ENCODE measurements at regions not wholly inside any gene's neighbourhood (a gene's known extent, or its start where the extent isn't known, plus 50 kb on each side); places are given as distances from the start of the nearest gene placed in this dataset.

GRCh38 chr10:88045096-88045495 is 181.7 kb downstream of the PTEN start:
- H3K27ac Mint-ChIP-seq: no peak overlapping the region
- H3K4me1 Mint-ChIP-seq: no peaks in the 10 kb centered on the region
- peaks cover 4% of the 10 kb centered on the region for H3K9me3 Mint-ChIP-seq

DNA sequence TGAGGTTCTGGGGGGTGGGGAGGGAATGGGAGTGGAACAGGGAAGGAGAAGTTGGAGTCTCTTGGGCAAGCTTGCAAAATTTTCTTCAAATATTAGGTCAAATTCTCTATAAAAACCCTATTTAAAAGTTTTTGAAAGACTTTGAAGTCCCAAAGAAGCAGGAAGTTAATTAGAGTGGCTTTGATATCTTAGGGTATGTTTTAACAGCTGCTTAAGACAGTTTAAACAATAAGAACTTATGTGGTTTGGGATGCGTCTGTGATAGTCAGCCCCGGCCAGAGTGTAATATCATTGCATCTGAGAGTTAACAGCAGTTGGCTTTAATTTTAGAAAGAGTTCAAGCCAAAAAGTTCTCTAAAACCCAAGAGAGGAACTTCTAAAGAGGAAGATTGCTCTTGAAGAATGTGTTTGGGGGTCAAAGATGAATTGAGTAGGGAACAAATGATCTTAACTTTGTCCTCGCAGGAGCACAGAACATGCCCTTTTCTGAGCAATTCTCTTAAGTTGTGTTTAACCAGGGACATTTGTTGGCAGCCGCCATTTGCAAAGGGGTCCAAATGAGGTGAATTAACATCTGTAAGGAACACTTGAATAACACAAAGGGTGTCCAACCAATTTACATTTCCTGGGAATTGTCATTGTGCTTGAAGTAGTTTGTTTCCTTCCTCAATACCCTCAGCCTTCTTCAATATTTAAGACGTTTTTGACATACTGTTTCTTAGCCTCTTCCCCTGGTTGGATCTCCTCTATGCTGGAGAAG is 182.4 kb downstream of the PTEN start:
- no peak overlapping the region for H3K27ac Mint-ChIP-seq
- H3K36me3 Mint-ChIP-seq (ENCODE audit: low read depth): no peaks in the 10 kb centered on the region
- H3K4me3 Mint-ChIP-seq: no peak overlapping the region
- H3K9me3 Mint-ChIP-seq: peaks cover 4% of the 10 kb centered on the region
- ATAC-seq (replicated peaks): no peak
- H3K4me1 Mint-ChIP-seq: no peaks in the 10 kb centered on the region
- peaks cover 3% of the 10 kb centered on the region for H3K27me3 Mint-ChIP-seq

More at GRCh38 chr10:88045096-88045495, 181.7 kb downstream of the PTEN start:
- peaks cover 3% of the 10 kb centered on the region for H3K27me3 Mint-ChIP-seq
- no peaks in the 10 kb centered on the region for H3K36me3 Mint-ChIP-seq (ENCODE audit: low read depth)
- no peak for ATAC-seq (replicated peaks)
- H3K4me3 Mint-ChIP-seq: no peak overlapping the region

DNA sequence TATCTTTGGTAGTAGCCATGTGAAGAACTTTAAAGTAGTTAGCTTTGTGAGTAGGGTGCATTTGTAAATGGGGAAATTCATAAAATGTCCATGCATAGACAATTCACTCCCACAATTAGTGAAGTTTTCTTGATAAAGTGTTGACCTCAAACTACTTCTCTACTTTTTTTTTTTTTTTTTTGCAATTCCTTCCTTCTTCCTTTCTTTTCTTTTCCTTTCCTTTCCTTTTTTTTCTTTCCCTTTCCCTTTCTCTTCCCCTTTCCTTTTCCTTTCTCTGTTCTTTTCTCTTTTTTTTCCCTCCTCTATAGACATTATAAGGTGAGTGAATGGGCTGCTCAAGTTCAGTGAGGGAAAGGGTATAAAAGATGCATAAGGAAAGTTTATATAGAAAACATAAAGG is 184.2 kb downstream of the PTEN start:
- ATAC-seq (replicated peaks): no peak
- H3K9me3 Mint-ChIP-seq: peaks cover 4% of the 10 kb centered on the region
- no peaks in the 10 kb centered on the region for H3K36me3 Mint-ChIP-seq (ENCODE audit: low read depth)
- peaks cover 3% of the 10 kb centered on the region for H3K27me3 Mint-ChIP-seq
- H3K4me1 Mint-ChIP-seq: no peaks in the 10 kb centered on the region
- no peak overlapping the region for H3K27ac Mint-ChIP-seq
- H3K4me3 Mint-ChIP-seq: no peak overlapping the region

- no peak for ATAC-seq (replicated peaks)
- H3K27me3 Mint-ChIP-seq: peaks cover 3% of the 10 kb centered on the region
- no peaks in the 10 kb centered on the region for H3K4me1 Mint-ChIP-seq
- H3K36me3 Mint-ChIP-seq (ENCODE audit: low read depth): no peaks in the 10 kb centered on the region
- no peak overlapping the region for H3K27ac Mint-ChIP-seq
- peaks cover 4% of the 10 kb centered on the region for H3K9me3 Mint-ChIP-seq
- H3K4me3 Mint-ChIP-seq: no peak overlapping the region
Observed at GRCh38 chr10:88048312-88048711, 184.9 kb downstream of the PTEN start.

GRCh38 chr10:88049204-88049603 is 185.8 kb downstream of the PTEN start:
- H3K27ac Mint-ChIP-seq: no peak overlapping the region

DNA sequence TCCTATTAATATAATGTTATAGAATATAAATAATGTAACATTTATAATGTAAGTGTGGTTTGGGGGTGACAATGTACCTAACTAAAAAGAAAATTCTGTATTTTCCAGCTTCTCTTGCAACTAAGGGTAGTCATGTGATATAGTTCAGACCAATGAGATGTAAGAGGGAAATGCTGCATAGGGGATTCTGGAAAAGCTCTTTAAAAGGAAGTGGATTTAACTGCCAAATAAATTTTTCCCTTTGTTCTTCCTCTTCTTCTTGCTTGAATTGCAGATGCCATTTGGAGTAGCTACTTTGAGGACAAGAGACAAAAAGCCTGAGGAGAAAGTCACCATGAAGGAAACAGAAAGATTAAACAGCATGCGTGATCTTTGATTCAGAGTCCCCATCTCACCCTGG is 194.3 kb downstream of the PTEN start:
- Mint-ChIP-seq H3K27me3 (no peaks in the 10 kb centered on the region), H3K36me3 (ENCODE audit: low read depth) (no peaks in the 10 kb centered on the region), H3K4me3 (no peak overlapping the region), H3K27ac (no peak overlapping the region), H3K9me3 (peaks cover 6% of the 10 kb centered on the region), H3K4me1 (peaks cover 8% of the 10 kb centered on the region)
- ATAC-seq (replicated peaks): no peak

More at GRCh38 chr10:88049204-88049603, 185.8 kb downstream of the PTEN start:
- H3K27me3 Mint-ChIP-seq: peaks cover 3% of the 10 kb centered on the region
- no peaks in the 10 kb centered on the region for H3K4me1 Mint-ChIP-seq
- H3K36me3 Mint-ChIP-seq (ENCODE audit: low read depth): no peaks in the 10 kb centered on the region
- no peak for ATAC-seq (replicated peaks)
- H3K9me3 Mint-ChIP-seq: peaks cover 4% of the 10 kb centered on the region
- no peak overlapping the region for H3K4me3 Mint-ChIP-seq

DNA sequence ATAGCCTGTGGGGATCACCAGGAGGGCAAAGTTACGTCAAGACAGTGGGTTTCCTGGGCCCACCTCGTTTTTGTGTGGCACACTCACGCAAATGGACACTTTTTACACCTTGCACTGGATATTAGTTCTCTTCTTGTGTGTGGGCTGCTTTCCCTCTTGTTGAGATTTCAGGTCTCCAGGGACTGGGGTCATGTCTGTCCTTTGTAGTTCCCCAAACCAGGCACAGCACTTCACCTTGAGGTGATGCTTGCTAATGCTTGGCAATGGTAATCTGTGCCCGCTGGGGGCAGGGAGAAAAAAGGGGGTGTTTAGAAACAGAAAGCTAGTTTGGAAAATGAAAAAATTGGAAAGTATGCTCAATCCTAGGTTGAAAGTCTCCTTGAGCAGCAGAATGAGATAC is 195.3 kb downstream of the PTEN start:
- no peak for ATAC-seq (replicated peaks)
- H3K27ac Mint-ChIP-seq: no peak overlapping the region
- H3K9me3 Mint-ChIP-seq: peaks cover 6% of the 10 kb centered on the region
- no peak overlapping the region for H3K4me3 Mint-ChIP-seq
- no peaks in the 10 kb centered on the region for H3K27me3 Mint-ChIP-seq
- H3K36me3 Mint-ChIP-seq (ENCODE audit: low read depth): no peaks in the 10 kb centered on the region
- peaks cover 14% of the 10 kb centered on the region for H3K4me1 Mint-ChIP-seq

DNA sequence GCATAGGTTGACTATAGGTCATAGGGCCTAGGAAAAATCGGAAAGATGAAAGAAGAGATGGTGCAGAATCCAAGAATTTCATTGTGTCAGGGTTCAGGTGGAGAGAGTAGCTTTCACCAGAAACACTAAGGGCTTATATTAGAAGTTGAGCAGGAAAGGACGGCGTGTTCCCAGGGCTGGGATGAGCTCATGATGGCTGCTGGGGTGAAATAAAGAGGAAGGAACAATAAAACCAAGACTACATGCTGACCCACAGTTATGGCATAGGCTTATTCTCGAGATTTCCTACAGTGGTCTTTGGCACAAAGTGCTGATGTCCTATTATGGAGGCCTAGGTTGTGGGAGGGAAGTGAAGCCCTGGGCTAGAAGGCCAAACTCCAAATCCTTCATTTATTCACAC is 195.8 kb downstream of the PTEN start:
- H3K27me3 Mint-ChIP-seq: no peaks in the 10 kb centered on the region
- H3K4me1 Mint-ChIP-seq: peaks cover 19% of the 10 kb centered on the region
- no peak overlapping the region for H3K27ac Mint-ChIP-seq
- peaks cover 6% of the 10 kb centered on the region for H3K9me3 Mint-ChIP-seq
- no peak overlapping the region for H3K4me3 Mint-ChIP-seq
- ATAC-seq (replicated peaks): no peak
- H3K36me3 Mint-ChIP-seq (ENCODE audit: low read depth): no peaks in the 10 kb centered on the region

DNA sequence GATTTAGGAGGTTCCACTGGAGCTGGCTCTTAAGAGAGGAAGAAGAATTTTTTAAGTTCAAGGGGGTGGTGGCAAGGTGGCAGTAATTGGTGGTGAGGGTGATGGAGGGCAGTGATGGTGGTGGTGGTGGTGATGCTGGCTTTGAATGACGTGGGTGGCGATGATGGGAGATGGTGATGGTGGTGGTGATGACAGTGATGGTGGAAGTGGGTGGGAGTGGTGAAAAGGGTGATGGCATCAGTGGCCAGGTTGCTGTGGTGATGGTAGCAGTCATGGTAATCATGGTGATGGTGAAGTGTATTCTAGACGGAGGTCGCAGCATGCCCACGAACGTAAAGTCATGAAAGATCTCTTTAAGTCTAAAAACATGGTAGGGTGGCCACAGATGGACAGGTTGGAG is 197.3 kb downstream of the PTEN start:
- Mint-ChIP-seq H3K27ac (peak overlapping the region; percentile 44), H3K4me3 (no peak overlapping the region), H3K9me3 (peaks cover 6% of the 10 kb centered on the region), H3K36me3 (ENCODE audit: low read depth) (no peaks in the 10 kb centered on the region), H3K27me3 (no peaks in the 10 kb centered on the region), H3K4me1 (peaks cover 33% of the 10 kb centered on the region)
- no peak for ATAC-seq (replicated peaks)

DNA sequence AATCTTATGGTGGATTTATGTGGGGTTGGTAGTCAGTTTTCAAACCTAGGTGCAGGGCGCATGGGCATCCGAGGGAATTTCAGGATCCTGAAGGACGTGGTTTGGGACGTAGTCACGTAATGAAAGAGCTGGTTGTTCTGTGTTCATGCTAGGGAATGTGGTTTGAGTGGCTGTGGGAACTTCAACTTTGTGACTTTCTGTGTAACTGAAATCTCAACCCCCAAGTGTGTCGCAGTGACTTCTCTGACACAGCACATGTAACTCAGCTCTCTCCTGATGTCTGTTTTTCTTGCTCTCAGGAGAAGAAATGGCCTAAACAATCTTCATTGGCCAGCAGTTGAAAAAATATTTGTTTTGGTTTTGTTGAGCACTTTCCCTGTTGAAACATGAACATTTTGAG is 199.0 kb downstream of the PTEN start:
- Mint-ChIP-seq H3K27ac (no peak overlapping the region), H3K27me3 (no peaks in the 10 kb centered on the region), H3K4me3 (no peak overlapping the region), H3K4me1 (peaks cover 46% of the 10 kb centered on the region), H3K9me3 (peaks cover 6% of the 10 kb centered on the region), H3K36me3 (ENCODE audit: low read depth) (no peaks in the 10 kb centered on the region)
- ATAC-seq (replicated peaks): no peak

GRCh38 chr10:88062798-88063472 is 199.5 kb downstream of the PTEN start:
- Mint-ChIP-seq H3K4me1 (peaks cover 51% of the 10 kb centered on the region), H3K36me3 (ENCODE audit: low read depth) (no peaks in the 10 kb centered on the region), H3K27me3 (no peaks in the 10 kb centered on the region), H3K27ac (no peak overlapping the region), H3K9me3 (peaks cover 6% of the 10 kb centered on the region), H3K4me3 (no peak overlapping the region)
- ATAC-seq (replicated peaks): no peak

GRCh38 chr10:88063861-88064557 is 200.6 kb downstream of the PTEN start:
- no peaks in the 10 kb centered on the region for H3K36me3 Mint-ChIP-seq (ENCODE audit: low read depth)
- ATAC-seq (replicated peaks): no peak
- H3K4me3 Mint-ChIP-seq: peak overlapping the region; percentile 59
- no peaks in the 10 kb centered on the region for H3K27me3 Mint-ChIP-seq
- peaks cover 6% of the 10 kb centered on the region for H3K9me3 Mint-ChIP-seq
- H3K27ac Mint-ChIP-seq: peak overlapping the region; percentile 86
- H3K4me1 Mint-ChIP-seq: peaks cover 51% of the 10 kb centered on the region

DNA sequence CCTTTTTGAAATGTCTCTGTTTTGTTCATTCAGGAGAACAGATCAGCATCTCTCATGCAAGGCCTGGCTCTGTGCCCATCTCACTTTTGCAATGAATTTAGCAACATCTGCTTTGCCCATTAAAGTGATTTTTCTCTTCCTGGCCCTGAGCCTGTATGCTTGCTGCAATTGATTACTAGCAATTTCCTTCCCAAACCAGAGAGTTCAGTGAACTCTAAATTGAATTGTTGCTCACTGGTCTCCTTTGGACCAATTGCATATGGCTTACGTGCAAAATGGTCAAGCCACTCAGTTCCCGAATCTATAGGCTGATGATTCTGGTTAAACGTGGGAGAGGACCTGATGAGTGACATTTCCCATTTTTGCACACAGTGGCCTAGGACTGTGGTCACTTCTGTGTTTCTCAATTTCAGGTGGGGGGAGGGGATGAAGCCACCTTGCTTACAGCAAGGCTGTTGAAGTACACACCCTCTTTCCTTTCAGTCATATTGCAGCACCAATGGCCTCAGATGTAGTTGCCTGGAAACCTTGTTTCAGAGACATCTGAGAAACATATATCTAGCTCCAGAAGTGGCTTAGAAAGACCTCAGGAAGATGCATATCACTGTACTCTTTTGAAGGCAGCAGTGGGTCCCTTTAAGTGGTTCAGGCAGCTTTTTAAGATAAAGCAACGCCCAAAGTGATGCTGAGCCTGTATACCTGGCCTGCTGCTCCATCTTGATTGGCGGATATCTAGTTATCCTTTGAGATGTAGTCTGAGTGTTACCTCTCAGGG is 201.4 kb downstream of the PTEN start:
- peaks cover 6% of the 10 kb centered on the region for H3K9me3 Mint-ChIP-seq
- H3K4me3 Mint-ChIP-seq: peak overlapping the region; percentile 59
- no peaks in the 10 kb centered on the region for H3K36me3 Mint-ChIP-seq (ENCODE audit: low read depth)
- peak overlapping the region; percentile 86 for H3K27ac Mint-ChIP-seq
- no peaks in the 10 kb centered on the region for H3K27me3 Mint-ChIP-seq
- H3K4me1 Mint-ChIP-seq: peaks cover 51% of the 10 kb centered on the region
- peak; percentile 71 for ATAC-seq (replicated peaks)

GRCh38 chr10:88065383-88066049 is 202.1 kb downstream of the PTEN start:
- Mint-ChIP-seq H3K4me3 (peak overlapping the region; percentile 59), H3K27ac (peak overlapping the region; percentile 86)

More at GRCh38 chr10:88065383-88066049, 202.1 kb downstream of the PTEN start:
- H3K27me3 Mint-ChIP-seq: no peaks in the 10 kb centered on the region
- peak; percentile 77 for ATAC-seq (replicated peaks)
- H3K9me3 Mint-ChIP-seq: peaks cover 4% of the 10 kb centered on the region
- H3K4me1 Mint-ChIP-seq: peaks cover 49% of the 10 kb centered on the region
- H3K36me3 Mint-ChIP-seq (ENCODE audit: low read depth): no peaks in the 10 kb centered on the region
